ENCODE measurements at regions not wholly inside any gene's neighbourhood (a gene's known extent, or its start where the extent isn't known, plus 50 kb on each side); places are given as distances from the start of the nearest gene placed in this dataset.

- 67 to 86% methylated on average over 4 to 5 of the region's 5 CpGs for WGBS, 2 donors (ENCODE audit: low coverage in 1 of 2)
- intact Hi-C loops (cut with DNase I; ENCODE audit: low total_unique reads) (no loop called here), in situ Hi-C loops (cut with MboI; ENCODE audit: low pct_ligation_motif_present in 1 of 4, low pct_unique_long_range_greater_than_20kb in 1 of 4, low sequenced_read_pairs in 3 of 4) (no loop called here)
- Histone ChIP-seq H3K36me3 (no peaks in the 10 kb centered on the region), H3K4me3 (no peak overlapping the region), H3K9me3 (no peaks in the 10 kb centered on the region), H3K4me1 (no peaks in the 10 kb centered on the region), H3K27ac (no peak overlapping the region), H3K27me3 (no peaks in the 10 kb centered on the region)
- no peak for TF ChIP-seq CTCF (IDR thresholded peaks at IDR 0.05)
- no peak for TF ChIP-seq EP300 (IDR thresholded peaks at IDR 0.05; ENCODE audit: low read depth)
- no peak for TF ChIP-seq POLR2A (IDR thresholded peaks at IDR 0.05)
- TF ChIP-seq POLR2AphosphoS5 (IDR thresholded peaks at IDR 0.05) = no peak
- no peak for DNase-seq
Observed at GRCh38 chr5:121024416-121025311, 560.6 kb downstream of the PRR16 start.

- H3K9me3 ChIP-seq = no peaks in the 10 kb centered on the region
- H3K4me3 ChIP-seq = no peak overlapping the region
- 70 to 77% methylated on average over 2 of the region's 2 CpGs for WGBS, 2 donors (ENCODE audit: low coverage in 1 of 2)
- in situ Hi-C loops (cut with MboI; ENCODE audit: low pct_ligation_motif_present in 1 of 4, low pct_unique_long_range_greater_than_20kb in 1 of 4, low sequenced_read_pairs in 3 of 4) (no loop called here), intact Hi-C loops (cut with DNase I; ENCODE audit: low total_unique reads) (no loop called here)
- DNase-seq = no peak
- no peaks in the 10 kb centered on the region for H3K27me3 ChIP-seq
- H3K4me1 ChIP-seq = no peaks in the 10 kb centered on the region
- H3K27ac ChIP-seq = no peak overlapping the region
- no peaks in the 10 kb centered on the region for H3K36me3 ChIP-seq
- TF ChIP-seq CTCF (IDR thresholded peaks at IDR 0.05) = no peak
- TF ChIP-seq POLR2AphosphoS5 (IDR thresholded peaks at IDR 0.05) = no peak
- no peak for TF ChIP-seq POLR2A (IDR thresholded peaks at IDR 0.05)
- TF ChIP-seq EP300 (IDR thresholded peaks at IDR 0.05; ENCODE audit: low read depth) = no peak
Observed at GRCh38 chr5:121025671-121026070, 561.6 kb downstream of the PRR16 start.

DNA sequence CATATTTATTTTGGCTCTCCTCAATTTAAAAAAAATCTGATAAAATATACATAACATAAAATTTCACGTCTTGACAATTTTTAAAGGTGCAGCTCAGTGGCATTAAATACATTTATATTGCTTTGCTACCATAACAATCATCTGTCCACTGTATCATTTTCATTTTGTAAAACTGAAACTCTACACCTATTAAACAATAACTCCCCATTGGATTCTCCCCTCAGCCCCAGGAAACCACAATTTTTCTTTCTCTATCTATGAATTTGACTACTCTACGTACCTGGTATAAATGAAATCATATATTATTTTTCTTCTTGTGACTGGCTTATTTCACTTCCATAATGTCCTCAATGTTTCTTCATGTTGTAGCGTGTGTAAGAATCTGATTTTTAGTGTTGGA, 563.5 kb downstream of the PRR16 start:
- no peaks in the 10 kb centered on the region for H3K9me3 ChIP-seq
- H3K27ac ChIP-seq = no peak overlapping the region
- H3K4me1 ChIP-seq = no peaks in the 10 kb centered on the region
- H3K4me3 ChIP-seq = no peak overlapping the region
- no peaks in the 10 kb centered on the region for H3K27me3 ChIP-seq
- no peak for DNase-seq
- 74 to 80% methylated on average over 3 of the region's 3 CpGs for WGBS, 2 donors (ENCODE audit: low coverage in 1 of 2)
- no peaks in the 10 kb centered on the region for H3K36me3 ChIP-seq
- TF ChIP-seq EP300 (IDR thresholded peaks at IDR 0.05; ENCODE audit: low read depth) (no peak), CTCF (IDR thresholded peaks at IDR 0.05) (no peak), POLR2A (IDR thresholded peaks at IDR 0.05) (no peak), POLR2AphosphoS5 (IDR thresholded peaks at IDR 0.05) (no peak)
- in situ Hi-C loops (cut with MboI; ENCODE audit: low pct_ligation_motif_present in 1 of 4, low pct_unique_long_range_greater_than_20kb in 1 of 4, low sequenced_read_pairs in 3 of 4) = no loop called here
- intact Hi-C loops (cut with DNase I; ENCODE audit: low total_unique reads) = no loop called here

GRCh38 chr5:121029536-121030245, 565.6 kb downstream of the PRR16 start:
- intact Hi-C loops (cut with DNase I; ENCODE audit: low total_unique reads) (no loop called here), in situ Hi-C loops (cut with MboI; ENCODE audit: low pct_ligation_motif_present in 1 of 4, low pct_unique_long_range_greater_than_20kb in 1 of 4, low sequenced_read_pairs in 3 of 4) (no loop called here)
- no peaks in the 10 kb centered on the region for H3K27me3 ChIP-seq
- H3K9me3 ChIP-seq = no peaks in the 10 kb centered on the region
- no peak overlapping the region for H3K27ac ChIP-seq
- TF ChIP-seq POLR2AphosphoS5 (IDR thresholded peaks at IDR 0.05) (no peak), POLR2A (IDR thresholded peaks at IDR 0.05) (no peak), EP300 (IDR thresholded peaks at IDR 0.05; ENCODE audit: low read depth) (no peak), CTCF (IDR thresholded peaks at IDR 0.05) (no peak)
- no peak overlapping the region for H3K4me3 ChIP-seq
- WGBS, 2 donors (ENCODE audit: low coverage in 1 of 2) = 84 to 89% methylated on average over 4 of the region's 4 CpGs
- H3K36me3 ChIP-seq = no peaks in the 10 kb centered on the region
- no peak for DNase-seq
- no peaks in the 10 kb centered on the region for H3K4me1 ChIP-seq

Measured in transverse colon (tissue), 4 donors.